HepG2 (cell line): ENCODE measurements at regions not wholly inside any gene's neighbourhood (a gene's known extent, or its start where the extent isn't known, plus 50 kb on each side); places are given as distances from the start of the nearest gene placed in this dataset.

Experiments used
- BRCA1 ChIP-seq: sonication (generic); formaldehyde crosslinking; IDR thresholded peaks from 2 replicates; pipeline ENCODE4 v1.4.0; 2020; ENCODE audit warnings: missing genetic modification reagents
- CBFB ChIP-seq: sonication (generic); formaldehyde crosslinking; IDR thresholded peaks from 2 replicates; pipeline ENCODE4 v1.4.0; 2020; ENCODE audit warnings: missing genetic modification reagents
- CEBPB ChIP-seq: IDR thresholded peaks from 2 replicates; pipeline ENCODE4 v1.6.1; 2011; ENCODE audit warnings: low read depth, low read length, improper control_type of control experiment, borderline replicate concordance
- ELF3 ChIP-seq: IDR thresholded peaks from 2 replicates; pipeline ENCODE4 v1.6.1; 2016; ENCODE audit warnings: missing genetic modification reagents, missing compliant biosample characterization
- FOSL1 ChIP-seq: sonication (generic); formaldehyde crosslinking; IDR thresholded peaks from 2 replicates; pipeline ENCODE4 v1.9.0; 2021; ENCODE audit warnings: missing genetic modification reagents, borderline replicate concordance
- HDAC2 ChIP-seq: sonication (generic); formaldehyde crosslinking; IDR thresholded peaks from 2 replicates; pipeline ENCODE4 v1.4.0; 2020; ENCODE audit warnings: missing genetic modification reagents
- HOXA5 ChIP-seq: sonication (generic); formaldehyde crosslinking; IDR thresholded peaks from 2 replicates; pipeline ENCODE4 v1.4.0; 2020; ENCODE audit warnings: missing genetic modification reagents
- MYNN ChIP-seq: sonication (generic); formaldehyde crosslinking; IDR thresholded peaks from 2 replicates; pipeline ENCODE4 v1.4.0; 2020; ENCODE audit warnings: mild to moderate bottlenecking, low read depth, missing genetic modification reagents
- NFRKB ChIP-seq: fragments of 450-650 bp; IDR thresholded peaks from 2 replicates; pipeline ENCODE4 v1.6.1; 2017
- POLR2A ChIP-seq, 2 experiments: IDR thresholded peaks; 2 replicates each; pipeline ENCODE4 v1.6.1; 2011; ENCODE audit warnings: low read depth in 2 of 2, low read length in 2 of 2, mild to moderate bottlenecking in 1 of 2, moderate library complexity in 1 of 2; ENCODE audit not compliant: insufficient read depth in 1 of 2
- RFX1 ChIP-seq: fragments of 450-650 bp; IDR thresholded peaks from 2 replicates; pipeline ENCODE4 v1.6.1; 2017
- RFX5 ChIP-seq: IDR thresholded peaks from 2 replicates; pipeline ENCODE4 v1.6.1; 2011; ENCODE audit warnings: low read depth, low read length, improper control_type of control experiment
- SALL2 ChIP-seq: sonication (generic); formaldehyde crosslinking; IDR thresholded peaks from 2 replicates; pipeline ENCODE4 v1.8.1; 2023; ENCODE audit warnings: mild to moderate bottlenecking, missing genetic modification reagents, inconsistent platforms
- SMAD1 ChIP-seq: sonication (generic); formaldehyde crosslinking; IDR thresholded peaks from 2 replicates; pipeline ENCODE4 v1.4.0; 2020; ENCODE audit warnings: missing genetic modification reagents, low read depth, mild to moderate bottlenecking, borderline replicate concordance
- SNAPC2 ChIP-seq: sonication (generic); formaldehyde crosslinking; IDR thresholded peaks from 2 replicates; pipeline ENCODE4 v1.8.1; 2022; ENCODE audit warnings: mild to moderate bottlenecking, missing genetic modification reagents
- SOX5 ChIP-seq: IDR thresholded peaks from 2 replicates; pipeline ENCODE4 v1.6.1; 2016; ENCODE audit warnings: borderline replicate concordance
- SP4 ChIP-seq: sonication (generic); formaldehyde crosslinking; IDR thresholded peaks from 2 replicates; pipeline ENCODE4 v1.8.1; 2023; ENCODE audit warnings: mild to moderate bottlenecking, missing genetic modification reagents
- TBX2 ChIP-seq: sonication (generic); formaldehyde crosslinking; IDR thresholded peaks from 2 replicates; pipeline ENCODE4 v1.5.0; 2020; ENCODE audit warnings: missing genetic modification reagents, mild to moderate bottlenecking, borderline replicate concordance
- ZNF180 ChIP-seq: sonication (generic); formaldehyde crosslinking; IDR thresholded peaks from 2 replicates; pipeline ENCODE4 v1.4.0; 2020; ENCODE audit warnings: low read depth, missing genetic modification reagents, borderline replicate concordance
- ZNF20 ChIP-seq: sonication (generic); formaldehyde crosslinking; IDR thresholded peaks from 2 replicates; pipeline ENCODE4 v1.4.0; 2020; ENCODE audit warnings: mild to moderate bottlenecking, moderate library complexity, missing genetic modification reagents
- ZNF546 ChIP-seq: sonication (generic); formaldehyde crosslinking; conservative IDR thresholded peaks from 2 replicates; pipeline ENCODE4 v1.8.1; 2023; ENCODE audit warnings: mild to moderate bottlenecking, missing genetic modification reagents
- ZNF574 ChIP-seq: sonication (generic); formaldehyde crosslinking; IDR thresholded peaks from 2 replicates; pipeline ENCODE4 v1.4.0; 2020; ENCODE audit warnings: missing genetic modification reagents
- ZNF607 ChIP-seq: sonication (generic); formaldehyde crosslinking; IDR thresholded peaks from 2 replicates; pipeline ENCODE4 v1.5.1; 2020; ENCODE audit warnings: missing genetic modification reagents, mild to moderate bottlenecking, borderline replicate concordance
- ZNF816 ChIP-seq: sonication (generic); formaldehyde crosslinking; IDR thresholded peaks from 2 replicates; pipeline ENCODE4 v1.8.0; 2022; ENCODE audit warnings: missing genetic modification reagents, mild to moderate bottlenecking, borderline replicate concordance
- TF ChIP-seq, protein P1 (sequence below): sonication (generic); formaldehyde crosslinking; IDR thresholded peaks from 2 replicates; pipeline ENCODE4 v1.4.0; 2020; ENCODE audit warnings: missing genetic modification reagents
- TF ChIP-seq, protein P2 (sequence below): sonication (generic); formaldehyde crosslinking; IDR thresholded peaks from 2 replicates; pipeline ENCODE4 v1.8.1; 2023; ENCODE audit warnings: mild to moderate bottlenecking, missing genetic modification reagents, borderline replicate concordance
- TF ChIP-seq, protein P3 (sequence below): sonication (generic); formaldehyde crosslinking; IDR thresholded peaks from 2 replicates; pipeline ENCODE4 v1.5.1; 2020; ENCODE audit warnings: mild to moderate bottlenecking, moderate library complexity, missing genetic modification reagents

DNA sequence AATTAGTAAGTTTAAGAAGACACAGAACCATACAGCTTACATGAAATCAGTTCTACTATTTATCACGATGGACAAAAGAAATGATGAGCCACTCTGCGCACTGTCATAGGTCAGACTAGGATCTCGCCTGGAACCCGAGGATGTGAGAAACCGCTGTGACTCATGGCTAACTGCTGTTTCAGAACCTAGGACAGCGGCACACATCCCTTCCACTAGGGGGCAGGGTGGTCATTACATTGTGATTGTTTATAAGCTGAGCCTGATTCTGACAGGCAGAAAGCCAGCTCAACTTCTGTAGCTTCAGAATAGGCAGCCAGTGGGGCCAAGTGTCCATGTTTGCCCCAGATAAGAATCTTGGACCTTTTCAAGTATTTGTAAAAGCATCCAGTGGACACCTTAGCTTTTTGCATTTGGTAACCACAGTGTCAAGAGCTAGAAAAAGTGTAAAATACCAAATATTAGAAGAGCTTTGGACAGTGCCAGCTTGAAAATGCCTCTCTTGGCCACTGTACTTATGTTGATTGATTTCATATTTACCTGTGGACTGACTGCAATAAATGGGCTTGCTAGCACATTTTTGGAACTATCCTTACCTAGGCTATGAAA lies 115.8 kb downstream of the KBTBD8 start (continued):
- TF ChIP-seq ZNF574 (CRISPR knock-in tag) = peak; percentile 88
- no peak for TF ChIP-seq CEBPB
- 0 out of 2 replicates have a peak, but pooled peaks have one; percentile 67 for TF ChIP-seq CBFB (CRISPR knock-in tag)
- TF ChIP-seq SALL2 (CRISPR knock-in tag) = peak; percentile 77; the same call in 1 of the 2 replicates
- peak; percentile 92; the same call in 1 of the 2 replicates for TF ChIP-seq MYNN (CRISPR knock-in tag)
- TF ChIP-seq, protein P1, sequence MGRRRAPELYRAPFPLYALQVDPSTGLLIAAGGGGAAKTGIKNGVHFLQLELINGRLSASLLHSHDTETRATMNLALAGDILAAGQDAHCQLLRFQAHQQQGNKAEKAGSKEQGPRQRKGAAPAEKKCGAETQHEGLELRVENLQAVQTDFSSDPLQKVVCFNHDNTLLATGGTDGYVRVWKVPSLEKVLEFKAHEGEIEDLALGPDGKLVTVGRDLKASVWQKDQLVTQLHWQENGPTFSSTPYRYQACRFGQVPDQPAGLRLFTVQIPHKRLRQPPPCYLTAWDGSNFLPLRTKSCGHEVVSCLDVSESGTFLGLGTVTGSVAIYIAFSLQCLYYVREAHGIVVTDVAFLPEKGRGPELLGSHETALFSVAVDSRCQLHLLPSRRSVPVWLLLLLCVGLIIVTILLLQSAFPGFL (CRISPR knock-in tag) = peak; percentile 61; the same call in 1 of the 2 replicates
- 0 out of 2 replicates have a peak, but pooled peaks have one; percentile 38 for TF ChIP-seq SMAD1
- TF ChIP-seq ZNF607 (CRISPR knock-in tag) = peak; percentile 96
- no peak for TF ChIP-seq RFX1
- peak; percentile 67; the same call in 1 of the 2 replicates for TF ChIP-seq SOX5 (CRISPR knock-in tag)
- no peak for TF ChIP-seq ZNF20 (CRISPR knock-in tag)
- 0 out of 2 replicates have a peak, but pooled peaks have one; percentile 81 for TF ChIP-seq ZNF546
- no peak for TF ChIP-seq ZNF180 (CRISPR knock-in tag)
- peak; percentile 46; the same call in 1 of the 2 replicates for TF ChIP-seq SP4 (CRISPR knock-in tag)
- TF ChIP-seq SNAPC2 = peak; percentile 96
- TF ChIP-seq BRCA1 (CRISPR knock-in tag) = peak; percentile 94
- no peak for TF ChIP-seq NFRKB
- TF ChIP-seq, protein P2, sequence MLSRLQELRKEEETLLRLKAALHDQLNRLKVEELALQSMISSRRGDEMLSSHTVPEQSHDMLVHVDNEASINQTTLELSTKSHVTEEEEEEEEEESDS (CRISPR knock-in tag) = peak; percentile 97
- TF ChIP-seq POLR2A (IDR thresholded peaks at IDR 0.05; ENCODE audit: insufficient read depth in 1 of 2, low read depth in 2 of 2, low read length in 2 of 2) = no peak
- TF ChIP-seq ZNF816 (CRISPR knock-in tag) = no peak; the same call in 1 of the 2 replicates
- TF ChIP-seq HDAC2 (CRISPR knock-in tag) = peak; percentile 97
- TF ChIP-seq ELF3 (CRISPR knock-in tag) = peak; percentile 88
- TF ChIP-seq RFX5 = no peak
- TF ChIP-seq, protein P3, sequence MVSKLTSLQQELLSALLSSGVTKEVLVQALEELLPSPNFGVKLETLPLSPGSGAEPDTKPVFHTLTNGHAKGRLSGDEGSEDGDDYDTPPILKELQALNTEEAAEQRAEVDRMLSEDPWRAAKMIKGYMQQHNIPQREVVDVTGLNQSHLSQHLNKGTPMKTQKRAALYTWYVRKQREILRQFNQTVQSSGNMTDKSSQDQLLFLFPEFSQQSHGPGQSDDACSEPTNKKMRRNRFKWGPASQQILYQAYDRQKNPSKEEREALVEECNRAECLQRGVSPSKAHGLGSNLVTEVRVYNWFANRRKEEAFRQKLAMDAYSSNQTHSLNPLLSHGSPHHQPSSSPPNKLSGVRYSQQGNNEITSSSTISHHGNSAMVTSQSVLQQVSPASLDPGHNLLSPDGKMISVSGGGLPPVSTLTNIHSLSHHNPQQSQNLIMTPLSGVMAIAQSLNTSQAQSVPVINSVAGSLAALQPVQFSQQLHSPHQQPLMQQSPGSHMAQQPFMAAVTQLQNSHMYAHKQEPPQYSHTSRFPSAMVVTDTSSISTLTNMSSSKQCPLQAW = peak; percentile 69
- peak; percentile 41; the same call in 1 of the 2 replicates for TF ChIP-seq TBX2 (CRISPR knock-in tag)
- TF ChIP-seq FOSL1 = no peak; the same call in 1 of the 2 replicates
- TF ChIP-seq HOXA5 (CRISPR knock-in tag) = peak; percentile 98
